Lower leg skin (tissue), 3 donors: ENCODE measurements at regions not wholly inside any gene's neighbourhood (a gene's known extent, or its start where the extent isn't known, plus 50 kb on each side); places are given as distances from the start of the nearest gene placed in this dataset.

ENCODE experiments used
- POLR2A ChIP-seq, 2 donors: fragments of 450-650 bp; IDR thresholded peaks; one replicate each; pipeline ENCODE4 v1.6.1; 2016 to 2017; ENCODE audit warnings: antibody characterized with exemption in 2 of 2, mild to moderate bottlenecking in 1 of 2, moderate library complexity in 1 of 2
- TF ChIP-seq, protein P1 (sequence below), 3 donors: fragments of 450-650 bp; IDR thresholded peaks; one replicate each; pipeline ENCODE4 v1.5.1; 2016; ENCODE audit warnings: antibody characterized with exemption in 3 of 3, mild to moderate bottlenecking in 3 of 3, moderate library complexity in 2 of 3

DNA sequence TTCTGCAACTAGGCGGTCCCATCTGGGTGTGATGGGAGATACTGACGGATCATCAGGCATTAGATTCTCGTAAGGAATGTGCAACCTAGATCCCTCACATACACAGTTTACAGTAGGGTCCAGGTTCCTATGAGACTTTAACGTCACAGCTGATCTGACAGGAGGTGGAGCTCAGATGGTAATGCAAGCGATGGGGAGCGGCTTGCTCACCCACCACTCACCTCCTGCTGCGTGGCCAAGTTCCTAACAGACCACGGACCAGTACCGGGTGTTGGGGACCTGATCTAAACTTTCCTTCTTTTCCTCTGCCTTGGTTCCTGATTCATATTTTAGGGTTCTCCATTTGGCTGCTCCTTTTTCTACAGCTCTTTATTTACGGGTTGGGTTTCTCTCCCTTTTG, 479.8 kb downstream of the BCAT1 start:
- no peak for TF ChIP-seq POLR2A (IDR thresholded peaks at IDR 0.05)
- TF ChIP-seq, protein P1, sequence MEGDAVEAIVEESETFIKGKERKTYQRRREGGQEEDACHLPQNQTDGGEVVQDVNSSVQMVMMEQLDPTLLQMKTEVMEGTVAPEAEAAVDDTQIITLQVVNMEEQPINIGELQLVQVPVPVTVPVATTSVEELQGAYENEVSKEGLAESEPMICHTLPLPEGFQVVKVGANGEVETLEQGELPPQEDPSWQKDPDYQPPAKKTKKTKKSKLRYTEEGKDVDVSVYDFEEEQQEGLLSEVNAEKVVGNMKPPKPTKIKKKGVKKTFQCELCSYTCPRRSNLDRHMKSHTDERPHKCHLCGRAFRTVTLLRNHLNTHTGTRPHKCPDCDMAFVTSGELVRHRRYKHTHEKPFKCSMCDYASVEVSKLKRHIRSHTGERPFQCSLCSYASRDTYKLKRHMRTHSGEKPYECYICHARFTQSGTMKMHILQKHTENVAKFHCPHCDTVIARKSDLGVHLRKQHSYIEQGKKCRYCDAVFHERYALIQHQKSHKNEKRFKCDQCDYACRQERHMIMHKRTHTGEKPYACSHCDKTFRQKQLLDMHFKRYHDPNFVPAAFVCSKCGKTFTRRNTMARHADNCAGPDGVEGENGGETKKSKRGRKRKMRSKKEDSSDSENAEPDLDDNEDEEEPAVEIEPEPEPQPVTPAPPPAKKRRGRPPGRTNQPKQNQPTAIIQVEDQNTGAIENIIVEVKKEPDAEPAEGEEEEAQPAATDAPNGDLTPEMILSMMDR (IDR thresholded peaks at IDR 0.05): no peak
